Left lung (tissue), 4 donors: ENCODE measurements at regions not wholly inside any gene's neighbourhood (a gene's known extent, or its start where the extent isn't known, plus 50 kb on each side); places are given as distances from the start of the nearest gene placed in this dataset.
"Not testable (repeated sequence)": the region's sequence is repeated elsewhere in the genome, so short reads cannot be mapped to it uniquely, and the experiment has no call there.

ENCODE experiments used
- ATAC-seq: fragments of 200-7000 bp; cut with Tn5 transposase; one replicate; pipeline ENCODE4 v1.9.1; 2020; ENCODE audit warnings: moderate library complexity
- DNase-seq, 4 donors: peaks; one replicate each; pipeline ENCODE4 v3.0.0-alpha.2; 2013 to 2020
- H3K27ac ChIP-seq, 2 donors: fragments of 200-600 bp; sonication (generic) in 1 of 2; one replicate each; pipeline versions ENCODE4 v1.5.0 to v1.8.0; 2020 to 2021
- H3K27me3 ChIP-seq, 2 donors: fragments of 200-600 bp; sonication (generic) in 1 of 2; one replicate each; pipeline versions ENCODE4 v1.5.0 to v1.8.0; 2020 to 2021
- H3K36me3 ChIP-seq, 2 donors: fragments of 200-600 bp; sonication (generic) in 1 of 2; one replicate each; pipeline versions ENCODE4 v1.5.0 to v1.8.0; 2020 to 2021
- H3K4me1 ChIP-seq, 2 donors: fragments of 200-600 bp; one replicate each; pipeline ENCODE4 v1.8.0; 2021
- H3K4me3 ChIP-seq, 2 donors: fragments of 200-600 bp; sonication (generic) in 1 of 2; one replicate each; pipeline versions ENCODE4 v1.5.0 to v1.8.0; 2020 to 2021; ENCODE audit warnings: mild to moderate bottlenecking in 1 of 2
- H3K9me3 ChIP-seq, 2 donors: fragments of 200-600 bp; sonication (generic) in 1 of 2; one replicate each; pipeline versions ENCODE4 v1.5.0 to v1.8.0; 2020 to 2021
- intact Hi-C, 2 donors: fragments of 100-400 bp; cut with DNase I; formaldehyde crosslinking; loops; one replicate each; pipeline versions ENCODE4 v1.11.2 to v1.14.2; 2022
- TF ChIP-seq, protein P1 (sequence below), 2 donors: fragments of 200-600 bp; sonication (generic) in 1 of 2; IDR thresholded peaks; one replicate each; pipeline versions ENCODE4 v1.5.0 to v1.8.0; 2021; ENCODE audit warnings: antibody characterized with exemption in 2 of 2
- donor health status: DM: no; HTN: yes; CAD: no.
- donor health status: DM: no; HTN: no; CAD: no.

- no peaks in the 10 kb centered on the region for H3K4me1 ChIP-seq
- H3K9me3 ChIP-seq, result no peaks in the 10 kb centered on the region
- intact Hi-C loops, result no loop called here
- DNase-seq (no peak), ATAC-seq (no peak)
- no peaks in the 10 kb centered on the region for H3K36me3 ChIP-seq
- TF ChIP-seq, protein P1, sequence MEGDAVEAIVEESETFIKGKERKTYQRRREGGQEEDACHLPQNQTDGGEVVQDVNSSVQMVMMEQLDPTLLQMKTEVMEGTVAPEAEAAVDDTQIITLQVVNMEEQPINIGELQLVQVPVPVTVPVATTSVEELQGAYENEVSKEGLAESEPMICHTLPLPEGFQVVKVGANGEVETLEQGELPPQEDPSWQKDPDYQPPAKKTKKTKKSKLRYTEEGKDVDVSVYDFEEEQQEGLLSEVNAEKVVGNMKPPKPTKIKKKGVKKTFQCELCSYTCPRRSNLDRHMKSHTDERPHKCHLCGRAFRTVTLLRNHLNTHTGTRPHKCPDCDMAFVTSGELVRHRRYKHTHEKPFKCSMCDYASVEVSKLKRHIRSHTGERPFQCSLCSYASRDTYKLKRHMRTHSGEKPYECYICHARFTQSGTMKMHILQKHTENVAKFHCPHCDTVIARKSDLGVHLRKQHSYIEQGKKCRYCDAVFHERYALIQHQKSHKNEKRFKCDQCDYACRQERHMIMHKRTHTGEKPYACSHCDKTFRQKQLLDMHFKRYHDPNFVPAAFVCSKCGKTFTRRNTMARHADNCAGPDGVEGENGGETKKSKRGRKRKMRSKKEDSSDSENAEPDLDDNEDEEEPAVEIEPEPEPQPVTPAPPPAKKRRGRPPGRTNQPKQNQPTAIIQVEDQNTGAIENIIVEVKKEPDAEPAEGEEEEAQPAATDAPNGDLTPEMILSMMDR (IDR thresholded peaks at IDR 0.05), result no peak
- no peaks in the 10 kb centered on the region for H3K27me3 ChIP-seq
- no peak overlapping the region for H3K4me3 ChIP-seq
- no peak overlapping the region for H3K27ac ChIP-seq
These were observed 1184.4 kb upstream of the ADGRB3 start for GRCh38 chr6:67450641-67451040.

DNA sequence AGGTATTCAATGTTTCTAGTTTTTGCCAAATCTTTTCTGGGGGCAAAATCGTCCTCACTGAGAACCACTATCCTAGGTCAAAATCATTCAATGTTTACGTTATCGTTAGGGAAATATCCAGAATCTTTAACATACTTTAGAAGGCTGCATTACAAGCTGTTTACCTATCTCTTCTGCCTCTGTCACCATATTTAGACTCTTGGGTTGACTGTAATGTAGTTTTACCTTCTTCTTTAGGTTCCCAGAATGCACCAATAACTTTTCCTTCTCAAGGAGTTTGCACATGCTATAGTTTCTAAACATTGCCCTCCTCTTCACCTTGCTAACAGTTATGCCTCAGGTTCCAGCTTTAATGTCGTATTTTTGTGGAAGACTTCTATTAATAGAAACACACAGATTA, 1185.5 kb upstream of the ADGRB3 start:
- H3K27me3 ChIP-seq, result no peaks in the 10 kb centered on the region
- ATAC-seq (no peak), DNase-seq (no peak)
- H3K36me3 ChIP-seq, result no peaks in the 10 kb centered on the region
- no peak overlapping the region for H3K27ac ChIP-seq
- no peaks in the 10 kb centered on the region for H3K9me3 ChIP-seq
- intact Hi-C loops, result no loop called here
- H3K4me3 ChIP-seq, result no peak overlapping the region
- TF ChIP-seq, protein P1 (IDR thresholded peaks at IDR 0.05), result no peak
- H3K4me1 ChIP-seq, result no peaks in the 10 kb centered on the region

- no peaks in the 10 kb centered on the region for H3K27me3 ChIP-seq
- ATAC-seq, result no peak
- TF ChIP-seq, protein P1 (IDR thresholded peaks at IDR 0.05), result no peak
- H3K36me3 ChIP-seq, result no peaks in the 10 kb centered on the region
- no peak overlapping the region for H3K27ac ChIP-seq
- H3K9me3 ChIP-seq, result no peaks in the 10 kb centered on the region
- intact Hi-C loops, result no loop called here
- no peaks in the 10 kb centered on the region for H3K4me1 ChIP-seq
- no peak for DNase-seq
- H3K4me3 ChIP-seq, result no peak overlapping the region
These were observed 1202.0 kb upstream of the ADGRB3 start for GRCh38 chr6:67433124-67433523.

DNA sequence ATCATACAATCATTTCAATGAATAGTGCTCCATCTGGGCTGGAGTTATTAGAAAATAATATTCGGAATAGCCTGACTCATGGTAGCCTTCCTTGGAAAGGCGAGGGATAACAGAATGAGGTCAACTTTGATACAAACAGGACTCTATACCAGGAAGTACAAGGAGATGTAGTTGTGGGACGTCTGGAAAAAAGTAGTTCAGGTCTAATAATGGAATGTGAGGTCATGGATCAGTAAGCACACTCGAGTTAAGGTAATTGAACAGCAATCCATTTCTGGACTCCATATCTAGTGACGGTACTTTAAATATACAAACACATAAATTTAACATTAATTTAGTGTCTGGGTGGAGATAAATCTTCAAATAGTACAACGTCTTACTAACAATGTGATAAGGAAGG, 1204.0 kb upstream of the ADGRB3 start:
- H3K27ac ChIP-seq, result no peak overlapping the region
- TF ChIP-seq, protein P1 (IDR thresholded peaks at IDR 0.05), result no peak
- ATAC-seq (no peak), DNase-seq (no peak)
- H3K27me3 ChIP-seq, result no peaks in the 10 kb centered on the region
- H3K4me1 ChIP-seq, result no peaks in the 10 kb centered on the region
- peaks cover 0 to 4% of the 10 kb centered on the region in 2 donors for H3K9me3 ChIP-seq
- no peaks in the 10 kb centered on the region for H3K36me3 ChIP-seq
- intact Hi-C loops, result no loop called here
- H3K4me3 ChIP-seq, result no peak overlapping the region

- H3K36me3 ChIP-seq, H3K27ac ChIP-seq, DNase-seq, H3K4me1 ChIP-seq, H3K4me3 ChIP-seq, ATAC-seq, intact Hi-C loops, H3K27me3 ChIP-seq: not testable (repeated sequence)
- H3K9me3 ChIP-seq, result peaks cover 0 to 15% of the 10 kb centered on the region in 2 donors
These were observed 1208.4 kb upstream of the ADGRB3 start for GRCh38 chr6:67426686-67427085.

DNA sequence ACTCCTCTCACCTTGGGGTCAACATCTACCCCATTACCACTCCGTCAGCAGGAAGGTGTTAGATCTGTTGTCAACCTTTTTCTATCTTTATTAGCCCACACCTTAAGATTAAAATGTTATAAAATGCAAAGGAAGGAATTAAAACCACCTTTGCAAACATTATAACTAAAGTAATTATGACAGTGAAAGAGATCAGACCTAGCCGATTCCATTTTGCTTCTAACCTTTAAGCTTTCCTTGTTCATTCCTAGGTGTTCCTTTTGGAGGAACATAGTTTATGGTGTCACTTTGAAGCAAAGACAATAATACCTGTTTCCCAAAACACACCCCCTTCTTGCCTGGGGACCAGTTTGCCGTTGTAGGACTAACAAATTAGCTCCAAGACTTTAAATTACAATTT, 1223.0 kb upstream of the ADGRB3 start:
- Histone ChIP-seq H3K36me3 (no peaks in the 10 kb centered on the region), H3K9me3 (no peaks in the 10 kb centered on the region), H3K4me3 (no peak overlapping the region), H3K27ac (no peak overlapping the region), H3K4me1 (no peaks in the 10 kb centered on the region), H3K27me3 (no peaks in the 10 kb centered on the region)
- ATAC-seq, result no peak
- intact Hi-C loops, result no loop called here
- TF ChIP-seq, protein P1 (IDR thresholded peaks at IDR 0.05), result no peak
- no peak for DNase-seq
